HT-29 (cell line): ENCODE measurements at regions not wholly inside any gene's neighbourhood (a gene's known extent, or its start where the extent isn't known, plus 50 kb on each side); places are given as distances from the start of the nearest gene placed in this dataset.
A peak's percentile ranks its signal among the peaks of the same experiment; 100 is the strongest.

Source experiments
- DNase-seq: peaks from one replicate; pipeline ENCODE4 v3.0.0-alpha.2; 2015; ENCODE audit warnings: low spot score

- no peak for DNase-seq
Observed at GRCh38 chr17:11081342-11081741, 159.7 kb upstream of the SHISA6 start.

GRCh38 chr17:11077673-11078072 lies 163.3 kb upstream of the SHISA6 start:
- DNase-seq = no peak

- DNase-seq = no peak
Observed at GRCh38 chr17:11074451-11074850, 166.6 kb upstream of the SHISA6 start.

GRCh38 chr17:11056926-11057325 lies 184.1 kb upstream of the SHISA6 start:
- no peak for DNase-seq

GRCh38 chr17:11053846-11054245 lies 187.2 kb upstream of the SHISA6 start:
- DNase-seq = no peak

GRCh38 chr17:11049539-11049938 lies 191.5 kb upstream of the SHISA6 start:
- no peak for DNase-seq

GRCh38 chr17:11047228-11047627 lies 193.8 kb upstream of the SHISA6 start:
- no peak for DNase-seq

GRCh38 chr17:11039342-11039741 lies 201.5 kb upstream of the PIRT start:
- peak; percentile 1 for DNase-seq

GRCh38 chr17:11035681-11036080 lies 197.8 kb upstream of the PIRT start:
- DNase-seq = no peak

GRCh38 chr17:11031787-11032186 lies 193.9 kb upstream of the PIRT start:
- no peak for DNase-seq

- DNase-seq = no peak
Observed at GRCh38 chr17:11029791-11030190, 191.9 kb upstream of the PIRT start.

GRCh38 chr17:11028349-11028748 lies 190.5 kb upstream of the PIRT start:
- no peak for DNase-seq

GRCh38 chr17:11026903-11027302 lies 189.0 kb upstream of the PIRT start:
- DNase-seq = no peak

GRCh38 chr17:11023639-11024479 lies 186.0 kb upstream of the PIRT start:
- DNase-seq = no peak

- no peak for DNase-seq
Observed at GRCh38 chr17:11006530-11006929, 168.6 kb upstream of the PIRT start.

GRCh38 chr17:11005940-11006339 lies 168.1 kb upstream of the PIRT start:
- DNase-seq = no peak

GRCh38 chr17:11002417-11002816 lies 164.5 kb upstream of the PIRT start:
- no peak for DNase-seq

- DNase-seq = no peak
Observed at GRCh38 chr17:11001651-11002050, 163.8 kb upstream of the PIRT start.

- DNase-seq = no peak
Observed at GRCh38 chr17:10999484-10999883, 161.6 kb upstream of the PIRT start.

GRCh38 chr17:10993126-10993525 lies 155.2 kb upstream of the PIRT start:
- no peak for DNase-seq

- DNase-seq = no peak
Observed at GRCh38 chr17:10992106-10992880, 154.4 kb upstream of the PIRT start.

GRCh38 chr17:10987786-10988185 lies 149.9 kb upstream of the PIRT start:
- DNase-seq = no peak

- DNase-seq = no peak
Observed at GRCh38 chr17:10984220-10984619, 146.3 kb upstream of the PIRT start.
